ENCODE measurements at regions not wholly inside any gene's neighbourhood (a gene's known extent, or its start where the extent isn't known, plus 50 kb on each side); places are given as distances from the start of the nearest gene placed in this dataset.

DNA sequence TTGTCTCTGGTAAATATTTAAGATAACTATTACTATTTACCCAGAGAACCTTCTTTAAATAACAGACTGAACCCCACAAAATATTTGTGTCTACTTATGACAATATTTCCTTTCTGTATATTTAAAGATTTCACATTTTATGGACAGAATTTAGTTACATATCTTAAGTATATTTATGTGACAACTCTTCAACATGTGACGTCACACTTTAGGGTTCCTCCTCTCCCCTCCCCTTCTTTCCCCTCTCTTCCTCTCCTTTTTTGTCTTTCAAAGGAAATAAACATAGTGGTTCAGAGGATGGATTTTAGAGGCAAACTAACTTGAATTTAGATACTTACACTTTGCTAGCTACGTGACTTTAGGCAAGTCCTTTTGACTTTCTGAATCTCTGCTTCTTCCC is 655.6 kb upstream of the NUDT12 start:
- TF ChIP-seq, protein P1, sequence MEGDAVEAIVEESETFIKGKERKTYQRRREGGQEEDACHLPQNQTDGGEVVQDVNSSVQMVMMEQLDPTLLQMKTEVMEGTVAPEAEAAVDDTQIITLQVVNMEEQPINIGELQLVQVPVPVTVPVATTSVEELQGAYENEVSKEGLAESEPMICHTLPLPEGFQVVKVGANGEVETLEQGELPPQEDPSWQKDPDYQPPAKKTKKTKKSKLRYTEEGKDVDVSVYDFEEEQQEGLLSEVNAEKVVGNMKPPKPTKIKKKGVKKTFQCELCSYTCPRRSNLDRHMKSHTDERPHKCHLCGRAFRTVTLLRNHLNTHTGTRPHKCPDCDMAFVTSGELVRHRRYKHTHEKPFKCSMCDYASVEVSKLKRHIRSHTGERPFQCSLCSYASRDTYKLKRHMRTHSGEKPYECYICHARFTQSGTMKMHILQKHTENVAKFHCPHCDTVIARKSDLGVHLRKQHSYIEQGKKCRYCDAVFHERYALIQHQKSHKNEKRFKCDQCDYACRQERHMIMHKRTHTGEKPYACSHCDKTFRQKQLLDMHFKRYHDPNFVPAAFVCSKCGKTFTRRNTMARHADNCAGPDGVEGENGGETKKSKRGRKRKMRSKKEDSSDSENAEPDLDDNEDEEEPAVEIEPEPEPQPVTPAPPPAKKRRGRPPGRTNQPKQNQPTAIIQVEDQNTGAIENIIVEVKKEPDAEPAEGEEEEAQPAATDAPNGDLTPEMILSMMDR (IDR thresholded peaks at IDR 0.05), result no peak
- TF ChIP-seq EZH2 (IDR thresholded peaks at IDR 0.05; ENCODE audit: borderline replicate concordance, insufficient read depth, low read depth, low read length, poor library complexity, severe bottlenecking), result no peak
